ENCODE measurements at regions not wholly inside any gene's neighbourhood (a gene's known extent, or its start where the extent isn't known, plus 50 kb on each side); places are given as distances from the start of the nearest gene placed in this dataset.

GRCh38 chr2:7800031-7800430 is 881.8 kb upstream of the ID2 start:
- no peaks in the 10 kb centered on the region for H3K4me1 ChIP-seq (ENCODE audit: insufficient read depth, low read length)
- no peaks in the 10 kb centered on the region for H3K36me3 ChIP-seq (ENCODE audit: insufficient read depth, low read length)
- H2AFZ ChIP-seq (ENCODE audit: low read depth, low read length) = no peak overlapping the region
- H3K27me3 ChIP-seq (ENCODE audit: insufficient read depth, low read length) = no peaks in the 10 kb centered on the region
- H3K4me3 ChIP-seq (ENCODE audit: low read length) = no peak overlapping the region
- H3K9me3 ChIP-seq (ENCODE audit: low read length) = no peaks in the 10 kb centered on the region

DNA sequence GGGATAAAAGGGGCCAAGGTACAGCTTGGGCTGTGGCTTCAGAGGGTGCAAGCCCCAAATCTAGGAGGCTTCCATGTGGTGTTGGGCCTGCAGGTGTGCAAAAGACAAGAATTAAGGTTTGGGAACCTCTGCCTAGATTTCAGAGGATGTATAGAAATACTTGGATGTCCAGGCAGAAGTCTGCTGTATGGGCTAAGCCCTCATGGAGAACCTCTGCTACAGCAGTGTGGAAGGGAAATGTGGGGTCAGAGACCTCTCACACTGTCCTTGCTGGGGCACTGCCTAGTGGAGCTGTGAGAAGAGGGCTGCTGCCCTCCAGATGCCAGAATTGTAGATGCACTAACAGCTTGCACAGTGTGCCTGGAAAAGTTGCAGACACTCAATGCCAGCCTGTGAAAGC is 880.6 kb upstream of the ID2 start:
- Histone ChIP-seq H3K4me1 (ENCODE audit: insufficient read depth, low read length) (no peaks in the 10 kb centered on the region), H3K36me3 (ENCODE audit: insufficient read depth, low read length) (no peaks in the 10 kb centered on the region), H3K4me3 (ENCODE audit: low read length) (no peak overlapping the region), H2AFZ (ENCODE audit: low read depth, low read length) (no peak overlapping the region), H3K9me3 (ENCODE audit: low read length) (no peaks in the 10 kb centered on the region), H3K27me3 (ENCODE audit: insufficient read depth, low read length) (no peaks in the 10 kb centered on the region)

DNA sequence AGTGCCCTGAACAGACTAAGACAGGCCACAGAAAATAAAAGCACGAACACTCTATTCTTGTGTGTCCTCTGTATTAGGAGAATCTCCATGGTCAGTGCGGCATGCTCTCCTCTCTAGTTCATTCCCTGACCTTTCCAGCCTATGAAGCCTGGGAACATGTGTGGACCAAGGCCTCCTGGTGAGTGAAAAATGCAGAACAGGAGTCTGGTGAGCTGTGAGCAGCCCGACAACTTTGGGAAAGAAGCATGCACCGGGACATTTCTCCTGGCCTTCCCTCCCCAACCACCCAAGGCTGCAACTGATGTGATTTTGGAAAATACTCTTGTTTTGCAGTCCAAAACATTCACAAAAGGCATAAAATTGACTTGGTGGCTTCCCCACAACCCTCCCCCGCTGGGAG is 878.3 kb upstream of the ID2 start:
- H3K4me3 ChIP-seq (ENCODE audit: low read length) = no peak overlapping the region
- H3K27me3 ChIP-seq (ENCODE audit: insufficient read depth, low read length) = no peaks in the 10 kb centered on the region
- no peaks in the 10 kb centered on the region for H3K9me3 ChIP-seq (ENCODE audit: low read length)
- no peaks in the 10 kb centered on the region for H3K36me3 ChIP-seq (ENCODE audit: insufficient read depth, low read length)
- H3K4me1 ChIP-seq (ENCODE audit: insufficient read depth, low read length) = no peaks in the 10 kb centered on the region
- H2AFZ ChIP-seq (ENCODE audit: low read depth, low read length) = no peak overlapping the region

- Histone ChIP-seq H2AFZ (ENCODE audit: low read depth, low read length) (no peak overlapping the region), H3K4me1 (ENCODE audit: insufficient read depth, low read length) (no peaks in the 10 kb centered on the region), H3K27me3 (ENCODE audit: insufficient read depth, low read length) (no peaks in the 10 kb centered on the region), H3K9me3 (ENCODE audit: low read length) (no peaks in the 10 kb centered on the region), H3K4me3 (ENCODE audit: low read length) (no peak overlapping the region), H3K36me3 (ENCODE audit: insufficient read depth, low read length) (no peaks in the 10 kb centered on the region)
Measured at GRCh38 chr2:7809640-7810039, 872.2 kb upstream of the ID2 start.

- no peaks in the 10 kb centered on the region for H3K9me3 ChIP-seq (ENCODE audit: low read length)
- H3K36me3 ChIP-seq (ENCODE audit: insufficient read depth, low read length) = no peaks in the 10 kb centered on the region
- no peaks in the 10 kb centered on the region for H3K4me1 ChIP-seq (ENCODE audit: insufficient read depth, low read length)
- no peaks in the 10 kb centered on the region for H3K27me3 ChIP-seq (ENCODE audit: insufficient read depth, low read length)
- no peak overlapping the region for H2AFZ ChIP-seq (ENCODE audit: low read depth, low read length)
- H3K4me3 ChIP-seq (ENCODE audit: low read length) = no peak overlapping the region
Measured at GRCh38 chr2:7811073-7811472, 870.8 kb upstream of the ID2 start.

- H3K9me3 ChIP-seq (ENCODE audit: low read length) = no peaks in the 10 kb centered on the region
- no peaks in the 10 kb centered on the region for H3K4me1 ChIP-seq (ENCODE audit: insufficient read depth, low read length)
- no peaks in the 10 kb centered on the region for H3K36me3 ChIP-seq (ENCODE audit: insufficient read depth, low read length)
- no peaks in the 10 kb centered on the region for H3K27me3 ChIP-seq (ENCODE audit: insufficient read depth, low read length)
- H2AFZ ChIP-seq (ENCODE audit: low read depth, low read length) = no peak overlapping the region
- H3K4me3 ChIP-seq (ENCODE audit: low read length) = no peak overlapping the region
Measured at GRCh38 chr2:7812231-7812995, 869.4 kb upstream of the ID2 start.

GRCh38 chr2:7813541-7814292 is 868.1 kb upstream of the ID2 start:
- Histone ChIP-seq H3K9me3 (ENCODE audit: low read length) (no peaks in the 10 kb centered on the region), H3K27me3 (ENCODE audit: insufficient read depth, low read length) (no peaks in the 10 kb centered on the region), H3K4me1 (ENCODE audit: insufficient read depth, low read length) (no peaks in the 10 kb centered on the region), H2AFZ (ENCODE audit: low read depth, low read length) (no peak overlapping the region), H3K4me3 (ENCODE audit: low read length) (no peak overlapping the region), H3K36me3 (ENCODE audit: insufficient read depth, low read length) (no peaks in the 10 kb centered on the region)

DNA sequence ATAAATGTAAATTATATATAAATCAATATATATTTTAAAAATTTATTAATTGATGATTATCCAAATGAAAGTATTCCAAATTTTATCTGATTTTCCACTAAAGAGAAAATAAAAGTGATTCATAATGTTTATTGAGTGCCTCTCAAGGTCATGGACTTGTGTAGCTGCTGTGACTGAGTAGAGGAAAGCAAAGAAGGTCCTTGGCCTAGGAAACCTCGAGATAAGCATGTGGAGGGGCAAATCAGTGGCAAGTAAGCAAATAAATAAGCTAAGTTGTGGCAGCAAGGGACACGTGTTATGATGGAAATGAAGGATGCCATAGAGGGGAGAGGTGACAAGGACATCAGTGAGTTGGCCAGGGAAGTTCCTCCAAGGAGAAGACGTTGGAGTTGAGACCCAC is 866.1 kb upstream of the ID2 start:
- Histone ChIP-seq H3K4me3 (ENCODE audit: low read length) (no peak overlapping the region), H3K9me3 (ENCODE audit: low read length) (no peaks in the 10 kb centered on the region), H3K4me1 (ENCODE audit: insufficient read depth, low read length) (no peaks in the 10 kb centered on the region), H3K27me3 (ENCODE audit: insufficient read depth, low read length) (no peaks in the 10 kb centered on the region), H3K36me3 (ENCODE audit: insufficient read depth, low read length) (no peaks in the 10 kb centered on the region), H2AFZ (ENCODE audit: low read depth, low read length) (no peak overlapping the region)

GRCh38 chr2:7816233-7816632 is 865.6 kb upstream of the ID2 start:
- Histone ChIP-seq H3K4me1 (ENCODE audit: insufficient read depth, low read length) (no peaks in the 10 kb centered on the region), H3K4me3 (ENCODE audit: low read length) (no peak overlapping the region), H2AFZ (ENCODE audit: low read depth, low read length) (no peak overlapping the region), H3K27me3 (ENCODE audit: insufficient read depth, low read length) (no peaks in the 10 kb centered on the region), H3K9me3 (ENCODE audit: low read length) (no peaks in the 10 kb centered on the region), H3K36me3 (ENCODE audit: insufficient read depth, low read length) (no peaks in the 10 kb centered on the region)

GRCh38 chr2:7816944-7817343 is 864.9 kb upstream of the ID2 start:
- Histone ChIP-seq H2AFZ (ENCODE audit: low read depth, low read length) (no peak overlapping the region), H3K9me3 (ENCODE audit: low read length) (no peaks in the 10 kb centered on the region), H3K4me3 (ENCODE audit: low read length) (no peak overlapping the region), H3K36me3 (ENCODE audit: insufficient read depth, low read length) (no peaks in the 10 kb centered on the region), H3K4me1 (ENCODE audit: insufficient read depth, low read length) (no peaks in the 10 kb centered on the region), H3K27me3 (ENCODE audit: insufficient read depth, low read length) (no peaks in the 10 kb centered on the region)

DNA sequence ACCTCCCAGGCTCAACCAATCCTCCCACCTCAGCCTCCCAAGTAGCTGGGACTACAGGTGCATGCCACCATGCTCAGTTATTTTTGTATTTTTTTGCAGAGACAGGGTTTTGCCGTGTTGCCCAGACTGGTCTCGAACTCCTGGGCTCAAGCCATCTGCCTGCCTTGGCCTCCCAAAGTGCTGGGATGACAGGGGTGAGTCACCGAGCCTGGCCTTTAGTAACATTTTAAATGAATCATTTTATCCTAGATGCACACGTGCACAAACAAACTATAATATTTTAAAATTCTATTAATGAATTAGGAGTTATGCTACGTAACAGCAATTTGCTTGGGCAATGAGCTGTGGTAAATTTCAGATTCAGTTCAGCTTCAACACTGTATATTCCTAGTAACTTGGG is 862.5 kb upstream of the ID2 start:
- no peaks in the 10 kb centered on the region for H3K36me3 ChIP-seq (ENCODE audit: insufficient read depth, low read length)
- H3K4me1 ChIP-seq (ENCODE audit: insufficient read depth, low read length) = no peaks in the 10 kb centered on the region
- H3K27me3 ChIP-seq (ENCODE audit: insufficient read depth, low read length) = peaks cover 2% of the 10 kb centered on the region
- no peaks in the 10 kb centered on the region for H3K9me3 ChIP-seq (ENCODE audit: low read length)
- no peak overlapping the region for H3K4me3 ChIP-seq (ENCODE audit: low read length)
- no peak overlapping the region for H2AFZ ChIP-seq (ENCODE audit: low read depth, low read length)

GRCh38 chr2:7819850-7820249 is 862.0 kb upstream of the ID2 start:
- H3K36me3 ChIP-seq (ENCODE audit: insufficient read depth, low read length) = no peaks in the 10 kb centered on the region
- H3K27me3 ChIP-seq (ENCODE audit: insufficient read depth, low read length) = peaks cover 2% of the 10 kb centered on the region
- no peak overlapping the region for H2AFZ ChIP-seq (ENCODE audit: low read depth, low read length)
- no peaks in the 10 kb centered on the region for H3K9me3 ChIP-seq (ENCODE audit: low read length)
- H3K4me3 ChIP-seq (ENCODE audit: low read length) = no peak overlapping the region
- no peaks in the 10 kb centered on the region for H3K4me1 ChIP-seq (ENCODE audit: insufficient read depth, low read length)

DNA sequence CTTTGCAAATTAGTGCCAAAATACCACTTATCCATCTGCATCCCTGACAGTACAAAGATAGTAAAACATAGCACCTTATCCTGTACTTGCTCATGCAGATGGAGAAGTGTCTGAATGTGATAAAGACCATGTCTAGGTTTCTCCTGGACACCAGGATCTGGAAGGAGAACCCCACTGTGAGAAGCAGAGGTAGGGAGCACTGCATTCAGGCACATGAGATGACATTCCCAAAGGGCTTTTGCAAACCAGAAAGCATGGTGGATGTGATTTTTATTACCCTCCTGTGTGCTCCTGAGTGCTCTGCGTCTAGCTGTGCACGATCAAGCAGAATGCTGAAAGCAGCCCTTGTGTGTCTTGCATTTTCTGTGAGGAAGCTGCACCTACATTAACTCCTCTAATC is 857.6 kb upstream of the ID2 start:
- Histone ChIP-seq H2AFZ (ENCODE audit: low read depth, low read length) (no peak overlapping the region), H3K4me3 (ENCODE audit: low read length) (no peak overlapping the region), H3K27me3 (ENCODE audit: insufficient read depth, low read length) (peaks cover 2% of the 10 kb centered on the region), H3K36me3 (ENCODE audit: insufficient read depth, low read length) (no peaks in the 10 kb centered on the region), H3K9me3 (ENCODE audit: low read length) (no peaks in the 10 kb centered on the region), H3K4me1 (ENCODE audit: insufficient read depth, low read length) (no peaks in the 10 kb centered on the region)

Data from neuron (in vitro differentiated cells).